ENCODE measurements at regions not wholly inside any gene's neighbourhood (a gene's known extent, or its start where the extent isn't known, plus 50 kb on each side); places are given as distances from the start of the nearest gene placed in this dataset.

DNA sequence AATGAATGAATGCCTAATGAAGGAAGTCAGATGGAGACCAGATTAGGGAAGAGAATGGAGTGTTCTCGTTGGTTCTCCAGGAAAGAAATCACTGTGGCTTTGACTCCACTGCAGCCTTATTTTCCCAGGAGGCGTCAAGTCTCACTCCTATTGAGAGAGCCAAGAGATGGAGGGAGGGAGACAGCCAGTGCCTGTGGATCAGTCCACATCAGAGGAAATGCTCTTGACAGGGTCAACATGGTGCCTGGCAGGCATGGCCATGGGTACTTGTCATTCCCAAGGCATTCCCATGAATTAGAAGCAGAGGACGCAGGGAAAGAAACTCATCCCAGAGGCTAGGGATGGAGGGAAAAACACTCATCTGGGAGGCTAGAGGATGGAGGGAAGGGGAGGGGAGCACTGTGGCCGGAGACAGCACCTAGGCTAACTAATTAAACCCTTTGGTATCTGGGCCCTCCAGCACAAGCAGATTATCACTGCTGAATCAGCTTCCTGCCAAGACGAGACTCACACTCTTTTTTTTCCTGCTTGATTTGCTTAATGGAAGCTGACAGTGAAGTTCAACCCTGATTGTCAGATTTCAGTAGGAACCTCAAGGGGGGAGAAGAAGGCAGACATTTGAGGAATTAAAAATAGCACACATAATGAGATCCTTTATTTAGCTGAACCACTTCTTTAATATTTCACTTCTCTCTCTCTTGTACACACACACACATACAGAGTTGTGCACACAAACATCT, 1233.2 kb upstream of the AUTS2 start:
- TF ChIP-seq CTCF (IDR thresholded peaks at IDR 0.05; ENCODE audit: low read depth, low read length) (no peak), EZH2phosphoT487 (IDR thresholded peaks at IDR 0.05; ENCODE audit: low read depth) (no peak)
- no peaks in the 10 kb centered on the region for H4K20me1 ChIP-seq (ENCODE audit: insufficient read depth, low read length)
- no peak overlapping the region for H3K27ac ChIP-seq (ENCODE audit: low read length)
- H3K79me2 ChIP-seq (ENCODE audit: low read length), result no peaks in the 10 kb centered on the region
- H3K4me3 ChIP-seq (ENCODE audit: low read length), result no peak overlapping the region
- H3K27me3 ChIP-seq (ENCODE audit: low read depth, low read length), result no peaks in the 10 kb centered on the region
- H3K9ac ChIP-seq (ENCODE audit: low read length), result no peak overlapping the region
- H3K36me3 ChIP-seq (replicated peaks; ENCODE audit: low read depth, low read length), result no peaks in the 10 kb centered on the region
- H3K4me1 ChIP-seq (ENCODE audit: low read length), result no peaks in the 10 kb centered on the region
- H3K9me3 ChIP-seq (ENCODE audit: insufficient read depth, low read length), result no peaks in the 10 kb centered on the region
- H3K4me2 ChIP-seq (ENCODE audit: low read length), result no peak overlapping the region
- H2AFZ ChIP-seq (ENCODE audit: low read depth, low read length), result no peak overlapping the region

GRCh38 chr7:68371985-68372384, 1226.3 kb upstream of the AUTS2 start:
- Histone ChIP-seq H3K9ac (ENCODE audit: low read length) (no peak overlapping the region), H3K4me3 (ENCODE audit: low read length) (no peak overlapping the region)

DNA sequence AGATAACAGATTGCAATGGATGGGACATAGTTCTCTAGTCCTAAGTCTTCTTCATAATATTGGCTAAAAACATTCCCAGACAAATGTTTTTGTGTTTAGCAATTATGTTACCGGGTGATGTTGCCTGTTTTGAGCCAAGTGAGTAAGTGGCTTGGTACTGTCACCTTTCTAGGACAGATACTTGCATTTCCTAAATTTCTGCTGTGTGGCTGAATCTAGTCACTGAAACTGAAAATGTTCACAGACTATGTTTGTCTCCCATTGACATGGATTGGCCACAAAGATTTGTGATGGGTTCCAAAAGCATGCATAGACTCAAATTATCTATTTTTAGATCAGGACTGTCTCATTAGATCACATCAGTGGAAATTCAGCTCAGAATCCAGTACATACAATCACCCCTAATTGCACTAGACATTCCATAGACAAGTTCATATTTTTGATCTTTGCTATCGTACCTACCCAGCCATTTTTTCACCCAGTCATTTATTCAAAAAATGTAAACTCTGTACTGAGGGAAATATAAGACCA, 1222.1 kb upstream of the AUTS2 start:
- H3K4me1 ChIP-seq (ENCODE audit: low read length), result no peaks in the 10 kb centered on the region
- no peak for TF ChIP-seq EZH2phosphoT487 (IDR thresholded peaks at IDR 0.05; ENCODE audit: low read depth)
- no peak for TF ChIP-seq CTCF (IDR thresholded peaks at IDR 0.05; ENCODE audit: low read depth, low read length)
- no peaks in the 10 kb centered on the region for H3K36me3 ChIP-seq (replicated peaks; ENCODE audit: low read depth, low read length)
- no peak overlapping the region for H3K4me2 ChIP-seq (ENCODE audit: low read length)
- no peak overlapping the region for H3K27ac ChIP-seq (ENCODE audit: low read length)
- H4K20me1 ChIP-seq (ENCODE audit: insufficient read depth, low read length), result no peaks in the 10 kb centered on the region
- H3K9me3 ChIP-seq (ENCODE audit: insufficient read depth, low read length), result no peaks in the 10 kb centered on the region
- H2AFZ ChIP-seq (ENCODE audit: low read depth, low read length), result no peak overlapping the region
- no peak overlapping the region for H3K9ac ChIP-seq (ENCODE audit: low read length)
- no peak overlapping the region for H3K4me3 ChIP-seq (ENCODE audit: low read length)
- no peaks in the 10 kb centered on the region for H3K27me3 ChIP-seq (ENCODE audit: low read depth, low read length)
- H3K79me2 ChIP-seq (ENCODE audit: low read length), result no peaks in the 10 kb centered on the region

More at GRCh38 chr7:68371985-68372384, 1226.3 kb upstream of the AUTS2 start:
- TF ChIP-seq CTCF (IDR thresholded peaks at IDR 0.05; ENCODE audit: low read depth, low read length), result no peak
- TF ChIP-seq EZH2phosphoT487 (IDR thresholded peaks at IDR 0.05; ENCODE audit: low read depth), result no peak
- no peak overlapping the region for H3K27ac ChIP-seq (ENCODE audit: low read length)
- H3K36me3 ChIP-seq (replicated peaks; ENCODE audit: low read depth, low read length), result no peaks in the 10 kb centered on the region
- no peaks in the 10 kb centered on the region for H3K27me3 ChIP-seq (ENCODE audit: low read depth, low read length)
- H3K4me1 ChIP-seq (ENCODE audit: low read length), result no peaks in the 10 kb centered on the region
- no peak overlapping the region for H3K4me2 ChIP-seq (ENCODE audit: low read length)
- no peaks in the 10 kb centered on the region for H4K20me1 ChIP-seq (ENCODE audit: insufficient read depth, low read length)
- H3K79me2 ChIP-seq (ENCODE audit: low read length), result no peaks in the 10 kb centered on the region
- H3K9me3 ChIP-seq (ENCODE audit: insufficient read depth, low read length), result no peaks in the 10 kb centered on the region
- no peak overlapping the region for H2AFZ ChIP-seq (ENCODE audit: low read depth, low read length)

GRCh38 chr7:68381731-68382130, 1216.5 kb upstream of the AUTS2 start:
- no peak overlapping the region for H3K27ac ChIP-seq (ENCODE audit: low read length)
- H3K36me3 ChIP-seq (replicated peaks; ENCODE audit: low read depth, low read length), result no peaks in the 10 kb centered on the region
- H3K4me1 ChIP-seq (ENCODE audit: low read length), result no peaks in the 10 kb centered on the region
- H2AFZ ChIP-seq (ENCODE audit: low read depth, low read length), result no peak overlapping the region
- H4K20me1 ChIP-seq (ENCODE audit: insufficient read depth, low read length), result no peaks in the 10 kb centered on the region
- no peaks in the 10 kb centered on the region for H3K27me3 ChIP-seq (ENCODE audit: low read depth, low read length)
- H3K9me3 ChIP-seq (ENCODE audit: insufficient read depth, low read length), result no peaks in the 10 kb centered on the region
- no peak overlapping the region for H3K9ac ChIP-seq (ENCODE audit: low read length)
- no peak overlapping the region for H3K4me2 ChIP-seq (ENCODE audit: low read length)
- TF ChIP-seq CTCF (IDR thresholded peaks at IDR 0.05; ENCODE audit: low read depth, low read length) (no peak), EZH2phosphoT487 (IDR thresholded peaks at IDR 0.05; ENCODE audit: low read depth) (no peak)
- H3K79me2 ChIP-seq (ENCODE audit: low read length), result no peaks in the 10 kb centered on the region
- no peak overlapping the region for H3K4me3 ChIP-seq (ENCODE audit: low read length)

Data from OCI-LY3 (cell line).